UCSD-AML1 (cell line): ENCODE measurements at regions not wholly inside any gene's neighbourhood (a gene's known extent, or its start where the extent isn't known, plus 50 kb on each side); places are given as distances from the start of the nearest gene placed in this dataset.

Experiments used
- DNase-seq: peaks from one replicate; lab custom pipeline; 2025; ENCODE audit not compliant: unreplicated experiment; lab: John Stamatoyannopoulos, UW

GRCh38 chr14:49994951-49995561 lies 102.2 kb downstream of the ARF6 start:
- DNase-seq, result no peak

GRCh38 chr14:49997991-49998390 lies 105.1 kb downstream of the ARF6 start:
- DNase-seq, result no peak

- DNase-seq, result peak; percentile 79
Observed at GRCh38 chr14:49999146-49999761, 106.4 kb downstream of the ARF6 start.

GRCh38 chr14:49999826-50000379 lies 107.0 kb downstream of the ARF6 start:
- DNase-seq, result no peak

- peak; percentile 75 for DNase-seq
Observed at GRCh38 chr14:50000380-50001150, 107.7 kb downstream of the ARF6 start.

GRCh38 chr14:50001151-50001998 lies 108.5 kb downstream of the ARF6 start:
- peak; percentile 19 for DNase-seq

- peak; percentile 33 for DNase-seq
Observed at GRCh38 chr14:50001999-50002925, 109.4 kb downstream of the ARF6 start.

GRCh38 chr14:50002926-50003212 lies 110.0 kb downstream of the ARF6 start:
- DNase-seq, result no peak

GRCh38 chr14:50003213-50004021 lies 110.5 kb downstream of the ARF6 start:
- peak; percentile 85 for DNase-seq

GRCh38 chr14:50006141-50006540 lies 110.2 kb downstream of the VCPKMT start:
- DNase-seq, result no peak

GRCh38 chr14:50007123-50007903 lies 109.1 kb downstream of the VCPKMT start:
- no peak for DNase-seq

GRCh38 chr14:50008562-50008961 lies 107.8 kb downstream of the VCPKMT start:
- no peak for DNase-seq

GRCh38 chr14:50008974-50009373 lies 107.4 kb downstream of the VCPKMT start:
- no peak for DNase-seq

- no peak for DNase-seq
Observed at GRCh38 chr14:50010752-50011151, 105.6 kb downstream of the VCPKMT start.

- DNase-seq, result no peak
Observed at GRCh38 chr14:50011242-50011641, 105.1 kb downstream of the VCPKMT start.

- DNase-seq, result no peak
Observed at GRCh38 chr14:50012644-50013043, 103.7 kb downstream of the VCPKMT start.

GRCh38 chr14:50013198-50013918 lies 103.0 kb downstream of the VCPKMT start:
- DNase-seq, result no peak

GRCh38 chr14:50013934-50014333 lies 102.4 kb downstream of the VCPKMT start:
- DNase-seq, result no peak
